Activated CD8-positive, alpha-beta memory T cell treated with anti-CD3 and anti-CD28 coated beads, Interleukin-2, amount 50 U/mL, for 4 hours (primary cell): ENCODE measurements at regions not wholly inside any gene's neighbourhood (a gene's known extent, or its start where the extent isn't known, plus 50 kb on each side); places are given as distances from the start of the nearest gene placed in this dataset.
"Not testable (repeated sequence)": the region's sequence is repeated elsewhere in the genome, so short reads cannot be mapped to it uniquely, and the experiment has no call there.

Experiments
- DNase-seq: peaks from one replicate; pipeline ENCODE4 v3.0.0-alpha.2; 2020

GRCh38 chr6:47180633-47181032, 129.1 kb downstream of the TNFRSF21 start:
- DNase-seq: no peak

GRCh38 chr6:47179286-47179685, 130.4 kb downstream of the TNFRSF21 start:
- DNase-seq: no peak

GRCh38 chr6:47175656-47176055, 133.5 kb upstream of the ADGRF1 start:
- no peak for DNase-seq

- no peak for DNase-seq
Observed at GRCh38 chr6:47174502-47175023, 132.4 kb upstream of the ADGRF1 start.

- not testable (repeated sequence) for DNase-seq
Observed at GRCh38 chr6:47174063-47174462, 131.9 kb upstream of the ADGRF1 start.

- not testable (repeated sequence) for DNase-seq
Observed at GRCh38 chr6:47173145-47173544, 131.0 kb upstream of the ADGRF1 start.

- no peak for DNase-seq
Observed at GRCh38 chr6:47170617-47170947, 128.4 kb upstream of the ADGRF1 start.

- DNase-seq: no peak
Observed at GRCh38 chr6:47169785-47170616, 127.9 kb upstream of the ADGRF1 start.

GRCh38 chr6:47168180-47168579, 126.0 kb upstream of the ADGRF1 start:
- no peak for DNase-seq

GRCh38 chr6:47165918-47166317, 123.8 kb upstream of the ADGRF1 start:
- no peak for DNase-seq

GRCh38 chr6:47164877-47165276, 122.7 kb upstream of the ADGRF1 start:
- no peak for DNase-seq

- no peak for DNase-seq
Observed at GRCh38 chr6:47163536-47163935, 121.4 kb upstream of the ADGRF1 start.

- no peak for DNase-seq
Observed at GRCh38 chr6:47162793-47163192, 120.7 kb upstream of the ADGRF1 start.

GRCh38 chr6:47162231-47162630, 120.1 kb upstream of the ADGRF1 start:
- DNase-seq: no peak

GRCh38 chr6:47161176-47161687, 119.1 kb upstream of the ADGRF1 start:
- DNase-seq: no peak

GRCh38 chr6:47160702-47161101, 118.6 kb upstream of the ADGRF1 start:
- DNase-seq: no peak

- no peak for DNase-seq
Observed at GRCh38 chr6:47159763-47160162, 117.6 kb upstream of the ADGRF1 start.

- DNase-seq: no peak
Observed at GRCh38 chr6:47157653-47158219, 115.6 kb upstream of the ADGRF1 start.

- no peak for DNase-seq
Observed at GRCh38 chr6:47157063-47157462, 114.9 kb upstream of the ADGRF1 start.

GRCh38 chr6:47156196-47156595, 114.1 kb upstream of the ADGRF1 start:
- no peak for DNase-seq

GRCh38 chr6:47153404-47153755, 111.2 kb upstream of the ADGRF1 start:
- DNase-seq: no peak

GRCh38 chr6:47152666-47153403, 110.7 kb upstream of the ADGRF1 start:
- DNase-seq: no peak

- DNase-seq: no peak
Observed at GRCh38 chr6:47151232-47151898, 109.2 kb upstream of the ADGRF1 start.
